Midbrain (tissue), 1 donor: ENCODE measurements at regions not wholly inside any gene's neighbourhood (a gene's known extent, or its start where the extent isn't known, plus 50 kb on each side); places are given as distances from the start of the nearest gene placed in this dataset.

ENCODE experiments used
- DNase-seq: peaks from one replicate; lab custom pipeline; 2025; lab: John Stamatoyannopoulos, UW

DNA sequence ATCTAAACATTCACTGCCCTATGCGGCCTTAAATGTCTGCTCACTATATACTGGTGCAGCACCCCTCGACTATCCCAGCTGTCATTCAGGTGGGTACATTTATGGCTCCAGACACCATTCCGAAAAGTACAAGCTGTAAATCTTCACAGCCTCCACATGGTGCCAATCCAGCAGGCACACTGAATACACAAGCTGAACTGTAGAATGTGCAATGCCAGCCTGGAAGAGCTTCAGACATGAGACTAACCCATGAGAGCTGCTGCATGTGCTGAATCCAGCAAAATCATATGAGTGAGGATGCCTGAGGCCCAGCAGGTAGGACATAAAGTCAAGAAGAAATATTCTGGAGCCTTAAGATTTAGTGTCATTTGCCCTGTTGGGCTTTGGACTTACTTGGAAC lies 483.8 kb upstream of the GRIA1 start:
- DNase-seq: no peak

DNA sequence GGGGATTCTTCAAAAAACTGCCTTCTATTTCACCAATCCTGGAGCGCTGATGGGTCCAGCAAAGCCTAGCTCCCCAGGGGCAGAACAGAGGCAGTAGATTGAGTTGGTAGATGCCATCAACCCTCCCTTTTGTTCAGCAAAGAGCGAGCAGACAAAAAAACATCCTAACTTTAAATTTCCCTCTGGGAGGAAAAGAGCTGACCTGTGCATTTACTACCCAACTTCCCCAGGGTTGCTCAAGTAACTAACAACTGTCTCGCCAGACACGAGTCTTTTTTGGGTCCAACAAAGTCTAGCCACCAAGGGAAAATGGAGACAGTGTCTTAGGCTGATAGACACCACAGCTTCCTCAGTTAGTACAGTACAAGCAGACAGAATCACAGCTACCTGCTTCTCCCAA lies 476.3 kb upstream of the GRIA1 start:
- DNase-seq: no peak

DNA sequence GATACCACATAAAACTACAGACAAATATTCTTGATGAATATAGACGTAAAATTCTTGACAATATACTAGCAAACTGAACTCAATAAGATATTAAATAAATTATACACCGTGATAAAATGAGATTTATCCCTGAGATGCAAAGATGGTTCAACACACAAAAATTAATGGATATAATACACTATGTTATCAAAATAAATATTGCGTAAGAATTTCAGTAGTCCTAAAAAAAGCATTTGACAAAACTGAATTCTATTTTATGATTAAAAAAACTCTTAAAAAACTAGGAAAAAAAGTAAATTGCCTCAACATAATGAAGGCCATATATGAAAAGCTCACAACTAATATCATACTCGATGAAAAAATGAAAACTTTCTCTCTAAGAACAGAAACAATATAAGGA lies 472.3 kb upstream of the GRIA1 start:
- DNase-seq: no peak

DNA sequence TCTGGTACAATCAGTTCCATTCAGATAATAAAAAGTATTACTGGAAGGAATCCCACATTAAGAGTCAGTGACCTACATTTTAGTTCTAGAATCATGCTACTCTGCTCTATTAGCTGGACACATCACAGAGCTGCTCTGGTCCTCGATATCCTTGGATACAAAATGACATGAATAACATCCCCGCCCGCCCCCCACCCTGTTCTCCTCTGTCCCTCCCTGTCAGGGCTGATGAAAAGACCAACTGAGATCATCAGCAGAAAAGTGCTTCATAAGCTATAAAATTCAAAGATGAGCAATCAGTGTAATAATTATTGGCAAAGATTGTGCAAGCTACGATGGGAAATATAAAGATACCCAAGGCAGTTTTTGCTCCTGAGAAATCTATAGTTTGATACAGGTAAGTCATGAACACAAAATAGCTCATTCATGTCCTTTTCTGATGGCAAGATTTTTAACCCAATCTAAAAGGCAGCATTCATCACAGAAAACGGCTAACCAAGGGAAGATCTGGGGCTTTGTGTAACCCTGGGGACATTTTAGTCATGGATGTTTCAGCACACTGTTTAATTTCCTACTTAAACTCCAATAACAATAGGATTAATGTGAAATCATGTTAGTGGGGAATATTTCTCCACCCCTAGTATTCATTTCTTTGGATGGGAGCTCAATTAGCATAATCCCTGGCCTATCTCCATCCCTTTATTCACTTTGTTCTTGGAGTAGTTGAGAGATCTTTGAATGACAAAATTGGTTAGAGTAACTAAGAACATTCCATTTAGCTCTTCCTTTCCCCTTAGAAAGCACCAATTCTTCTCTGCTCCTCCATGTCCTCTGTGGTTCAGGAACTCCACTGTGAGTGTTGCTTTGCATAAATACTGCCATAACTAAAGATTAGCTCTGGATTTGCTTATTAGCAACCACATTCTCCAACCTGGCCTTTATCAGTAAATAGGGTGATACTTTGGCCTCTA lies 459.4 kb upstream of the GRIA1 start:
- DNase-seq: peak; percentile 3

DNA sequence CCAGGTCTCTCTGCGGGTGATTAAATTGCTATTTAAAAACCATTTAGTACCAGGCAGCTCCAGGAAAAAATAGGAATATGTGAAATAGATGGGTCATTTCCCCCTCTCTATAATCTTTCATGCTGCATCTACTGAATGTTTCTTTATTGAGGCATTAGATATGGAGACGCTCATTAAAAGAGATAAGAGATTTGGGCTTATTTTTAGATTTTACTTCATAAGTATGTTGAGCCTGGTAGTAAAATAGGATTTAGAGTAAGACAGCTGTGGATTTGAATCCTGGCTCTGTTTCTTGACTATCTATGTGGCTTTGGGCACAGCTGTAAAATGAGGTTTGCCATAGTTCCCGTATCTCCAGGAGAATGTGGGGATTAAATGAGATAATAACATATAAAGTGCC lies 451.0 kb upstream of the GRIA1 start:
- no peak for DNase-seq

DNA sequence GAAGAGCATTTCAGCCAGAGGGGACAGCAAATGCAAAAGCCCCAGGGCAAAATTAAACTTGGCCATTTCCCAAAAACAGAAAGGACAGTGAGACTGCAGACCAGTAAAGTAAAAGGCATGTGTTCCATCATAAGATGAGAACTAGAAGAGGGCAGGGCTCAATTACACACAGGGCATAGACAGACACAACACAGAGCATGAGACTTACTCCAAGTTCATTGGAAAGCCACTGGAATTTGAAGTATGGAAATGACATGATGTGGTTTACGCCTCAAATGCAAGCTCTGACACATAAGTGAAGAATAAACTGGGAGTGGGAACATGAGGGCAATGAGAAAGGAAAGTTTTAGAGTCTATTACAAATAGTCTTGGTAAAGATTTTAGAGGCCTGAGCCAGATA lies 446.6 kb upstream of the GRIA1 start:
- no peak for DNase-seq

DNA sequence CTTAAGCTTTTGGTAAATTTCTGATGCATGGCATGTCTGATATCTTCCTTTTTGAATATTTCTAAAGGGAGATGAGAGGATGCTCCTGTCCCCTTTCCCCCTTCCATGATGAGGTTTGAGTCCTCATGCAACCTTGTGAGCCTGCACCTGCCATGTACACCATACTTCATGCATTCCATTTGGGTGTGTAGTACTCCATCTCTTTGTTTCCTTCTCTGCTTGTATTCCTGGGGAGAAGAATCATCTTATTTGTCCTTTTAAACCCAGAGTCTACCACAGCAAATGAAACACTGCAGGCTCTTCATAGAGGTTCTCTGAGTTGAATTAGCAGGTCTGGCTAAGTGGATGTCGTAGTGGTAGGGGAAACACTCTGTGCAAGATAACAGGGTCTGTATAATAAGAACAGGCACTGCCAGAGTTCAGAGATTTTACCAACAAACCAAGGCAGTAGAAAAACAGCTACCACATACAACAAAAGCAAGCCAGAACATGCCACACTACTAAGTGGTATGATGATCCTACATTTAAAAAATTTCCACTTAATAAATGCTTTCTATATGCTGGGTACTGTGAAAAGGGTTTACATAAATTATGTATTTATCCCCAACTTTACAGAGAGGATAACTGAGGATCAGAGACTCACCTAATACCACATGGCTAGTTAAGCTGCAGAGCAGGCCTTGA lies 439.8 kb upstream of the GRIA1 start:
- no peak for DNase-seq

DNA sequence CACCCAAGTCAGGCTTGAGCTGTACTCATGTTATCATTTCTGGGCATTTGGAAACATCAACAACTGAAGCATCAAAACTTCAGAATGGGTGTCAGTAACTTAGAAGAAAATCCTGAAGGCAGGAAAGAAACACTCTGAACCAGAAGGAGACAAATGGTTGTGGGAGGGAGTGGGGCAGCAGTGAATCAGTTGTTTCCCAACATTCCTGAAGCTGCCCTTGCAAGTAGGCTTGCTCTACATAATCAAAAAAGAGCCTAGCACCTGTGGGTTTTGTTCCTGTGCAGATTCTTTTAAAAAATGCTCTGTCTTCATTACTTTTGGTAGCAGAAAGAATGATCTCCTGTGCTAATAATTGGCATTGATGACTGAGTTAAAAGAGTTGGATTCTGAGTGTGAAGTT lies 424.2 kb upstream of the GRIA1 start:
- DNase-seq: no peak

DNA sequence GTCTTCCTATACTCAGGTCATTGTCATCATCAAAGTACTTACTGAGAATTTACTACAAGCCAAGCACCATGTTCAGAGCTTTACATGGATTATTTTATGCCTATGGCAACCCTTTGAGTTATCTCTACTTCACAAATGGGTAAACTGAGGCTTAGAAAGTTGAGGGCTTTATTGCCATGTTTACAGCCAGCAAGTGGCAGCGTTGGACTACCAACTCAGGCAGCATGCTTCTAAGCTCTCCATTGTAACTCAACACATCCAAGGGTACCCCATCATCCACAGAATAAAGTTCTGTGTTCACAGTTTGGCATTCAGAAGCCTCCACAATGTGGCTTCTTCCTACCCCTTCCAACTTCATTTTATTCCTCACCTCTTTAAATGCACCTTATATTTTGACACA lies 422.6 kb upstream of the GRIA1 start:
- no peak for DNase-seq

DNA sequence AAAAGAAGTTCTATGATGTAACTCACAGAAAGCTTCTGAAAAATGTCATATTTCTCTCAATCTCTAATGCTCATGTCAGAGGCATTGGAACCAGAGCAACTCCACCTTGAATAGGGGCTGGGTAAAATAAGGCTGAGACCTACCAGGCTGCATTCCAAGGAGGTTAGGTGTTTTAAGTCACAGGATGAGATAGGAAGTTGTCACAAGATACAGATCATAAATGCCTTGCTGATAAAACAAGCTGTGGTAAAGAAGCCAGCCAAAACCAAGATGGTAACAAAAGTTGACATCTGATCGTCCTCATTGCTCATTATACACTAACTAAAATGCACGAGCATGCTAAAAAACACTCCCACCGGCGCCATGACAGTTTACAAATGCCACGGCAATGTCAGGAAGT lies 411.1 kb upstream of the GRIA1 start:
- DNase-seq: no peak

DNA sequence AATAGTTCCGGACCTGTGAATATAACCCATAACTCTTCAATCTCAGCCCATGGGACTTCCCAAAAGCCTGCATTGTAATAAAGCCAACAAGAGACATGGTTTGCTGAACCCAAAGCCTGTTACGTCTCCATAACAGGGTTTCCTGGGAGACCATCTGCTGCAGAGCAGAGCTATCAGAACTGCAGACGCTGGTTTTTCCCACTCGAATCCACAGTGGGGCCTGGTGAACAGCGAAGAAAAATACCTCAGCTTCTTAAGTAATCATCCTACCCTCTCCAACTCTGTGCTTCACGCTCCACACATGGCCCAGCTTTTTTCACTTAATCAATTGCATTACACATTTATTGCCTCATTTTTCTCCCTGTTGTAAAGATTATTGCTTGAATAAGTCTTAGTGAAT lies 409.5 kb upstream of the GRIA1 start:
- no peak for DNase-seq

DNA sequence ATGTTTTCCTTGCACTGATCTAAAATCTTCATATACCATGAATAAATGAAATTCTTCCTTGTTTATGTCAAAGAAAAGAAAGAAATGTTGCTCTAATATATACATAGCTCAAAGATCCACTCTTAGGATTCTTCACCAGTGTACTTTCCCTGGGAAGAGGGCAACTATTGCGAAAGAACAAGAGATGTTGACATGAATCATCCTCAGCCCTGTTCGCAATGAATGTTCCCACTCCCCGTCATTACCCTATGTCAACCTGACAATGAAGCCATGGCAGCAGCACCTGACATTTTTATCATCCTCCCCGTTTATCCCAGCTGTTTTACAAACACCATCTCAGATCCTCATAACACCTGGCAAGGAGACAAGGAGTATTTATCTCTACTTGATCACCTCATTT lies 409.1 kb upstream of the GRIA1 start:
- no peak for DNase-seq

DNA sequence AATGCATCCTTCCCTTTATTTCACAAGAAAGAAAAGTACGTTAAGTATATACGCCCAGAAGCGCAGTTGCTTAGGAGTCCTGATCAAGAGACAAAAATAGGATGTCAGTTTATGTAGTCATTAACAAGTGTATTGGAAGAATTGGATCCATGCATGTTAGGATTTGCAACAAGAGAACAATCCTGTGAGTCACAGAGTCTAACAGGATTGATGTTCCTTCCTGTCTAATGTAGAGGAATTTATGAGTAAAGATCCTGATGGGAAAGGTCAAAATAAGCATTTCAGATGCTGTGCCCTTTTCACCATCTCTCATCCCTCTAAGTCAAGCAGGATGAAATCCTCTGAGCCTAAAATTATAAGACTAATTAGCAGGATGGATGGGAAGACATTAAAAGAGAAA lies 406.0 kb upstream of the GRIA1 start:
- no peak for DNase-seq

DNA sequence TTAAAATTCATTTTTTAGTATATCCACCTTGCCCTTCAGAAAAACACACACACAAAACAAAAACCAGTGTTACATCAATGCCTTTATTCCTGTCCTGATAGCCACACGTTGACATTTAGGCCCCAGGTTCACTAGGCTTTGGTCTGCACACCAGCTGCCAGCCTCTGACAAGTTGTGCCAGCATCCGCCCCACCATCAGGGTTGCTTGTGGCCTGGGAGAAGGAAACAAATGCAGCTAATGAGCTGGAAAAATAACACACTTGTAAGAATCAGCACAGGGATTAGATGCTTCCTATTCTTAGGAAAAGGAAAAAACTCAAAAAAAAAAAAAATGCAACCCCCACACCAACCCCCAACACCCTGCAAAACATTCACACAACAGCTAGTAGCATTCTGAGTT lies 404.0 kb upstream of the GRIA1 start:
- no peak for DNase-seq

DNA sequence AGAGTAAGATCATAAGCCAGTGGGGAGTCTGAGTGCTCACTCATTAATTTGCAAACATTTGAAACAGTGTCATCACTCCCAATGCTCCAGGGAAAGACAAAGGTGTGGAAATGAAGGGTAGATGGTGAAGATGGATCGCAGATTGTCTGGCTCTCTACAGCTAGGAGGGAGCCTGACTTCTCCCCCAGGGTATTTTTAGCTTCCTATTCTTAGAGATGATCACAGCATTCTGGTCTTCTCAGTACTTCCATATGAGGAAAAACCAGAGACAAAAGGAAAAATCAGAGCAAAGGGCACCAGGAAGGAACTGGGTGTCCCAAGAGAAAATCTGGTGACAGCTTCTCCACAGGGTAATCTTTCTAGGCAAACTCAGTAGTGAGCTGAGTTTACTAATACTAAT lies 401.9 kb upstream of the GRIA1 start:
- no peak for DNase-seq

DNA sequence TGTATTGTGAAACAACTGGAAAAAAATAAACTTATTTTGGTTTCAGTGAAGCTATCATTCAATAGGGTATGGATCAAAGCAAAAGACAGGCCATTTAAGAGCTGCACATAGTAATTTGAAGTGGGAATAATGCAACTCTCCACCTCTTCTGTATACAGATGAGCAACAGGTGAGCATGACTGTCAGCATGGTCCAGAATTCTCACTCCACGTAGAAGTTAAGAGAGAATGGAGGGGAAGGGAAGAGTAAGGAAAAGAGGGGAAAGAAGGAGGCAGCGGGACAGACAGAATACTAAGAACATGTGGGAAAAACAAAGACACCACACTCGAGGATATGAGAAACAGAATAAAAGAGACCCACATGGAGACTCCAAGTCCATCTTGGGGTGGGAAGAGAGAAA lies 396.1 kb upstream of the GRIA1 start:
- no peak for DNase-seq

DNA sequence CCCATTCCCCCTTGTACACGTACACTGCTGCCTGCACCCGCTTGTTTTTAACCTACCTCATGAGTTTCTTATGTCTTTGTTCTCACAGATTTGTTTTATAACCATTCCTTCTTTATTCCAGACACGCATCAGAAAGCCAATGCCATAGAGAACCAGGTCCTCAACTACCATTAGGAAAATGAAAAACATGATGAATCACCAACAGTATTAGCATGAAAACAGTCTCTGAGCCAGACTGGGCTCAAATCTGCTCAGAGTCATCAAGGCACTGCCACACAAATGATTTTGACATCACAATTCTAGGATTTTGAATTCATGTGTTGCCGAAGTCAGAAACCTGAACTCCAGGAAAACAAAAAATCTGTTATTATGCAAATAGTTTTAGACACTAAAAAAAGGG lies 394.1 kb upstream of the GRIA1 start:
- no peak for DNase-seq

DNA sequence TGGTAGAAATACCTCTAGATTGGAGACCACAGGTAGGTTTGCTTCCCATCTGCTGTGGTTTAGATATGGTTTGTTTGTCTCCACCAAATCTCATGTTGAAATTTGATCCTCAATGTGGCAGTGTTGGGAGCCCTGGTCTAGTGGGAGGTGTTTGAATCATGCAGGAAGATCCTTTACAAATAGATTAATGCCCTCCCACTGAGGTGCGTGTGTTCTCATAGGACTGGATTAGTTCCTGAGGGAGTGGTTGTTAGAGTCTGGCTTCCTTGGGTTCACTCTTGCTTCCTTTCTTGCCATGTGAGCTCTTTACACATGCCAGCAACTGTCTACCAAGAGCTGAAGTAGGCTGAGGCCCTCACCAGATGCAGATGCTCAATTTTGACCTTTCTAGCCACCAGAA lies 391.1 kb upstream of the GRIA1 start:
- no peak for DNase-seq

DNA sequence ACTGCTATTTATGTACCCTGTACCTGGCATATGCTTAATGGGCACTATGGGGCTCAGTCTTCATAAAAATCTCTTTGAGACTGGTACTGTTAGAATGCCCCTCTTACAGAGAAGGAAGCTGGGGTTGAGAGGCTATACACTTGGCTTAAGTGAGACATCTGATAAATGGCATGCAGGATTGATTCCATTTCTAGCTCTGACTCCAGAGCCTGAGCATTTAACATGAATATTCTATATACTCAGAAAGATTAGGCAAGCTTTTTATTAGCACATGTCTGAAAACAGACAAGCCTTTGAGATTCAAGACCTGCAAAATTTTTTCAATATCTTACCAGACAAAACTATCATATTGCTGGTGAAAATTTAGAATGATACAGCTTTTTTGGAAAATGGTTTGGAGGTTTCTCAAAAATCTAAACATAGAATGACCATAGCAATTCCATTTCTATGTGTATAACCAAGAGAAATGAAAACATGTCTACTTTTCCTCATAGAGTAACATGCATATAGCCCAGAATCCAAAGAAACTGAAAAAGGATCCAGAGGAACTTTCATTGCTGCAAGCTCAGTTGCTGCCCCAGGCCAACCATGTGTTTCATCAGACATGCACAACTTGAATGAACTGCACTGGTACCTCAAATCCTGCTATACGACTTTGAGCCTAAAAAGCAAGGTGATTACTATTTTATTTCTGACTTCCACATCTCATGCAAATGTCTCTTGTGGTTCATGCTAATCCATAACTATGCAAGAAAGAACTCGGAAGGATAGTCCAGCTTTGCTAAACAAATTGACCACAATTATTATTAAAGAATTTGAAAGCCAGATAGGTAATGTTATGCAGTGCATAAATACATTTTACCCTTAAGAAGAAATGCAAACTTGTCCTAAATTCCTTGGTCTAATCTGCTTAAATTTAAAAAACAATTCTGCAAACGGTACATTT lies 389.0 kb upstream of the GRIA1 start:
- DNase-seq: no peak

DNA sequence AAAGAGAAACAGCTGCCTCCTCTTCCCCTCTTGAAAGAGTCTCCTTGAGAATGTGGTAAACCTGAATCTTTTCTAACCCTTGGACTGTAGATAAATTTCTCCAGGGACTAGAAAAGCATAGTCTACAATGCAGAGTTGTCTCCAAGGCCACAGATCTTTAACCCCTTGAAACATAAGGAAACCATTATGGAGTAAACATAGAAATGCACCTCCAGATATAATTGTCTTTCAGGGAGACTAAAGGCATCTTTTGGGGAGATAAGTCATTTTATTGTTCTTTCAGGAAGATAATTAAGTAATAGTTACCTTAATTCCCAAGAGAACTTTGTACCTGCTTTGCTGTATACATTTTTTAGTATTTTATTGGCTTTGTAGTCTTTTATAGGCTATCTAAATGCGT lies 373.6 kb upstream of the GRIA1 start:
- no peak for DNase-seq

DNA sequence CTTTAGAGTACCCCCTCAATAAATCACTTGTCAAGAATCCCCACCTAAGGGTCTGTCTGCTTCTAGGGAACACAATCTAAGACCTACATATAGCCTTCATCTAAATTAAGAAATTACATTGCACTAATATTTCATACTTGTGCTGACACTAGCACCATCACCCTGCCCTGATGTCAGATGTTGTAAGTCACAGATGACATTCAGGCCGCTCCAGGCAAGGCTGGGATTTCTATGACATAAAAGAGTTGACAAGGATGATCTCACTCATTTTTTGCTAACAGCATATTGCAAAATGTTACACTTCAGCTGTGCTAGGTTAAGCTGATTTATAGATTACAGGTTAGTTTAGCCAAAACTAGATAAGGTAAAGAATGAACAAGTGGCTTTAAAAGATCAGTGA lies 372.5 kb upstream of the GRIA1 start:
- DNase-seq: no peak

DNA sequence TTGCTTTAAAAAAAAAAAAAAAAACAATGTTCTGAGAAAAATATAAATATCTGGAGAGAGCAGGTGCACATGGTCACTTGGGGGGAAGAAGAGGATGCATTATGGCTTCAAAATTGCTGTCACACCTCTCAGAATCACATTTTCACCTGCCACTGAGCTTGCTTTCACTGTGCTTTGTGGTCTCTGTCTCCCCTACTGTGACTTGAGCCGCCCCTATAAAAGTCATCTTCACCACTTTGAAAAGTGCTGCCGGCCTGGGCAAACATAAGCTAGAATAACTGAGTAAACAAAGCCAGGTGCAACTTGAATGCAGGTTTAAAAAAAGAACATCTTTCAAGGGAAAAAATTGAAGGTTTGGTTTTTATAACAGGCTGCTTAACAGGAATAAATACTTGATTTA lies 368.1 kb upstream of the GRIA1 start:
- no peak for DNase-seq
